ENCODE measurements at regions not wholly inside any gene's neighbourhood (a gene's known extent, or its start where the extent isn't known, plus 50 kb on each side); places are given as distances from the start of the nearest gene placed in this dataset.

GRCh38 chr2:149885468-149885867 is 297.9 kb upstream of the MMADHC start:
- Mint-ChIP-seq H3K27ac (no peak overlapping the region), H3K9me3 (peaks cover 0 to 3% of the 10 kb centered on the region in 2 donors), H3K4me1 (no peaks in the 10 kb centered on the region), H3K36me3 (no peaks in the 10 kb centered on the region), H3K4me3 (no peak overlapping the region), H3K27me3 (no peaks in the 10 kb centered on the region)
- DNase-seq (no peak), ATAC-seq (replicated peaks) (no peak)

GRCh38 chr2:149884871-149885270 is 297.3 kb upstream of the MMADHC start:
- no peaks in the 10 kb centered on the region for H3K27me3 Mint-ChIP-seq
- no peak overlapping the region for H3K4me3 Mint-ChIP-seq
- no peaks in the 10 kb centered on the region for H3K4me1 Mint-ChIP-seq
- peaks cover 0 to 3% of the 10 kb centered on the region in 2 donors for H3K9me3 Mint-ChIP-seq
- ATAC-seq (replicated peaks) (no peak), DNase-seq (no peak)
- H3K36me3 Mint-ChIP-seq = no peaks in the 10 kb centered on the region
- no peak overlapping the region for H3K27ac Mint-ChIP-seq

- DNase-seq (no peak), ATAC-seq (replicated peaks) (no peak)
- no peaks in the 10 kb centered on the region for H3K27me3 Mint-ChIP-seq
- H3K9me3 Mint-ChIP-seq = peaks cover 0 to 9% of the 10 kb centered on the region in 2 donors
- no peaks in the 10 kb centered on the region for H3K4me1 Mint-ChIP-seq
- no peaks in the 10 kb centered on the region for H3K36me3 Mint-ChIP-seq
- H3K4me3 Mint-ChIP-seq = no peak overlapping the region
- no peak overlapping the region for H3K27ac Mint-ChIP-seq
Measured at GRCh38 chr2:149877913-149878312, 290.3 kb upstream of the MMADHC start.

- no peaks in the 10 kb centered on the region for H3K27me3 Mint-ChIP-seq
- no peak for ATAC-seq (replicated peaks)
- H3K27ac Mint-ChIP-seq = no peak overlapping the region
- peaks cover 0 to 9% of the 10 kb centered on the region in 2 donors for H3K9me3 Mint-ChIP-seq
- H3K4me3 Mint-ChIP-seq = no peak overlapping the region
- no peaks in the 10 kb centered on the region for H3K36me3 Mint-ChIP-seq
- H3K4me1 Mint-ChIP-seq = no peaks in the 10 kb centered on the region
- no peak for DNase-seq
Measured at GRCh38 chr2:149877074-149877473, 289.5 kb upstream of the MMADHC start.

- ATAC-seq (replicated peaks) (no peak), DNase-seq (no peak)
- Mint-ChIP-seq H3K27me3 (no peaks in the 10 kb centered on the region), H3K4me3 (no peak overlapping the region), H3K36me3 (no peaks in the 10 kb centered on the region), H3K9me3 (peaks cover 0 to 6% of the 10 kb centered on the region in 2 donors), H3K4me1 (no peaks in the 10 kb centered on the region), H3K27ac (no peak overlapping the region)
Measured at GRCh38 chr2:149873936-149874335, 286.4 kb upstream of the MMADHC start.

GRCh38 chr2:149872638-149873150 is 285.1 kb upstream of the MMADHC start:
- H3K4me3 Mint-ChIP-seq = no peak overlapping the region
- H3K27me3 Mint-ChIP-seq = no peaks in the 10 kb centered on the region
- H3K36me3 Mint-ChIP-seq = no peaks in the 10 kb centered on the region
- peaks cover 0 to 5% of the 10 kb centered on the region in 2 donors for H3K9me3 Mint-ChIP-seq
- DNase-seq (no peak), ATAC-seq (replicated peaks) (no peak)
- H3K4me1 Mint-ChIP-seq = no peaks in the 10 kb centered on the region
- no peak overlapping the region for H3K27ac Mint-ChIP-seq

- peaks cover 0 to 5% of the 10 kb centered on the region in 2 donors for H3K9me3 Mint-ChIP-seq
- no peaks in the 10 kb centered on the region for H3K36me3 Mint-ChIP-seq
- H3K4me3 Mint-ChIP-seq = no peak overlapping the region
- ATAC-seq (replicated peaks) = no peak
- H3K27ac Mint-ChIP-seq = no peak overlapping the region
- H3K4me1 Mint-ChIP-seq = no peaks in the 10 kb centered on the region
- DNase-seq = no peak
- no peaks in the 10 kb centered on the region for H3K27me3 Mint-ChIP-seq
Measured at GRCh38 chr2:149872041-149872440, 284.5 kb upstream of the MMADHC start.

- Mint-ChIP-seq H3K4me1 (no peaks in the 10 kb centered on the region), H3K27ac (no peak overlapping the region), H3K27me3 (no peaks in the 10 kb centered on the region), H3K36me3 (no peaks in the 10 kb centered on the region), H3K9me3 (peaks cover 0 to 6% of the 10 kb centered on the region in 2 donors), H3K4me3 (no peak overlapping the region)
- ATAC-seq (replicated peaks) (no peak), DNase-seq (no peak)
Measured at GRCh38 chr2:149871091-149871885, 283.7 kb upstream of the MMADHC start.

GRCh38 chr2:149863227-149863626 is 275.7 kb upstream of the MMADHC start:
- Mint-ChIP-seq H3K27me3 (no peaks in the 10 kb centered on the region), H3K9me3 (peaks cover 9 to 16% of the 10 kb centered on the region in 2 donors), H3K4me3 (no peak overlapping the region), H3K27ac (no peak overlapping the region), H3K36me3 (no peaks in the 10 kb centered on the region), H3K4me1 (no peaks in the 10 kb centered on the region)
- ATAC-seq (replicated peaks) = no peak
- DNase-seq = no peak

- Mint-ChIP-seq H3K36me3 (no peaks in the 10 kb centered on the region), H3K27ac (no peak overlapping the region), H3K4me3 (no peak overlapping the region), H3K27me3 (no peaks in the 10 kb centered on the region), H3K4me1 (no peaks in the 10 kb centered on the region), H3K9me3 (peaks cover 11 to 14% of the 10 kb centered on the region in 2 donors)
- DNase-seq (no peak), ATAC-seq (replicated peaks) (no peak)
Measured at GRCh38 chr2:149861034-149861433, 273.5 kb upstream of the MMADHC start.

GRCh38 chr2:149860276-149860921 is 272.8 kb upstream of the MMADHC start:
- no peak overlapping the region for H3K4me3 Mint-ChIP-seq
- H3K27ac Mint-ChIP-seq = no peak overlapping the region
- no peaks in the 10 kb centered on the region for H3K4me1 Mint-ChIP-seq
- peaks cover 11 to 12% of the 10 kb centered on the region in 2 donors for H3K9me3 Mint-ChIP-seq
- H3K36me3 Mint-ChIP-seq = no peaks in the 10 kb centered on the region
- no peak for ATAC-seq (replicated peaks)
- no peak for DNase-seq
- no peaks in the 10 kb centered on the region for H3K27me3 Mint-ChIP-seq

GRCh38 chr2:149858901-149859634 is 271.5 kb upstream of the MMADHC start:
- H3K36me3 Mint-ChIP-seq = no peaks in the 10 kb centered on the region
- H3K4me3 Mint-ChIP-seq = no peak overlapping the region
- peaks cover 7 to 11% of the 10 kb centered on the region in 2 donors for H3K9me3 Mint-ChIP-seq
- ATAC-seq (replicated peaks) (no peak), DNase-seq (no peak)
- no peak overlapping the region for H3K27ac Mint-ChIP-seq
- no peaks in the 10 kb centered on the region for H3K4me1 Mint-ChIP-seq
- H3K27me3 Mint-ChIP-seq = no peaks in the 10 kb centered on the region

GRCh38 chr2:149858216-149858615 is 270.6 kb upstream of the MMADHC start:
- peaks cover 5 to 9% of the 10 kb centered on the region in 2 donors for H3K9me3 Mint-ChIP-seq
- H3K36me3 Mint-ChIP-seq = no peaks in the 10 kb centered on the region
- ATAC-seq (replicated peaks) = no peak
- no peaks in the 10 kb centered on the region for H3K4me1 Mint-ChIP-seq
- no peak for DNase-seq
- H3K27me3 Mint-ChIP-seq = no peaks in the 10 kb centered on the region
- H3K27ac Mint-ChIP-seq = no peak overlapping the region
- no peak overlapping the region for H3K4me3 Mint-ChIP-seq

GRCh38 chr2:149857344-149857743 is 269.8 kb upstream of the MMADHC start:
- Mint-ChIP-seq H3K4me3 (no peak overlapping the region), H3K9me3 (peaks cover 5 to 7% of the 10 kb centered on the region in 2 donors), H3K27me3 (no peaks in the 10 kb centered on the region), H3K36me3 (no peaks in the 10 kb centered on the region), H3K4me1 (no peaks in the 10 kb centered on the region), H3K27ac (no peak overlapping the region)
- ATAC-seq (replicated peaks) = no peak
- DNase-seq = no peak

All from stimulated activated naive B cell treated with anti-CD40 and anti-IgM and Interleukin-4, amounts not matched to agents 10 μg/mL and 1 μg/mL and 100 μg/mL, for 72 hours (primary cell).